Progenitor cell of endocrine pancreas (in vitro differentiated cells): ENCODE measurements at regions not wholly inside any gene's neighbourhood (a gene's known extent, or its start where the extent isn't known, plus 50 kb on each side); places are given as distances from the start of the nearest gene placed in this dataset.
"Not testable (repeated sequence)": the region's sequence is repeated elsewhere in the genome, so short reads cannot be mapped to it uniquely, and the experiment has no call there.

Experiments
- DNase-seq: peaks from one replicate; pipeline ENCODE4 v3.0.0; 2021; ENCODE audit warnings: low spot score; ENCODE audit not compliant: unreplicated experiment
- H3K27ac Mint-ChIP-seq: 2 replicates; pipeline ENCODE4 v1.8.0; 2021; ENCODE audit warnings: mild to moderate bottlenecking, moderate library complexity, mixed read lengths
- H3K27me3 Mint-ChIP-seq: 2 replicates; pipeline ENCODE4 v1.8.0; 2021; ENCODE audit warnings: mixed read lengths
- H3K36me3 Mint-ChIP-seq: 2 replicates; pipeline ENCODE4 v1.8.0; 2022; ENCODE audit warnings: mixed read lengths; ENCODE audit not compliant: insufficient read depth
- H3K4me1 Mint-ChIP-seq: 2 replicates; pipeline ENCODE4 v1.8.0; 2021; ENCODE audit warnings: low read depth, mixed read lengths
- H3K4me3 Mint-ChIP-seq: 2 replicates; pipeline ENCODE4 v1.8.0; 2021; ENCODE audit warnings: low read depth, mild to moderate bottlenecking, moderate library complexity, mixed read lengths
- H3K9me3 Mint-ChIP-seq: 2 replicates; pipeline ENCODE4 v1.8.0; 2021; ENCODE audit warnings: low read depth, mixed read lengths
- TF ChIP-seq, protein P1 (sequence below): fragments of 200-600 bp; sonication (generic); IDR thresholded peaks from one replicate; pipeline ENCODE4 v1.5.0; 2021; ENCODE audit warnings: antibody characterized with exemption, mild to moderate bottlenecking; ENCODE audit not compliant: unreplicated experiment

DNA sequence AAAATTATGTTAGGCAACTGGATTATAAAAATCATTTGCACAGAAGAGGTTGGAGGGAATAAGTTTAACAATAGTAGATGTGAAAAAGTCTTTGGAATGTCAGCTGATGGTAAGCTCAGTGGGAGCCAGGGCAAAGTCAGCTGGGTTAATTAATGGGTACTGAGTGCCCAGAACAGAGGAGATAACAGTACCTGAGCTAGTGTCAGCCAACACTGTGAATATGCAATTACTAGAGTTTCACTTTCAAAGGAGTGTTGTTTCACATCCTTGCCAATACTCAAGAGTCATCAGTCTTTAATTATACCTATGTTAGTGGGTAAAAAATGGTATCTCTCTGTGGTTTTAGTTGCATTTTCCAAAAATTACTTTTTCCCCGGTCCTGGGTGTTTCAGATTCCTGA, 135.1 kb downstream of the KIF4B start:
- TF ChIP-seq, protein P1, sequence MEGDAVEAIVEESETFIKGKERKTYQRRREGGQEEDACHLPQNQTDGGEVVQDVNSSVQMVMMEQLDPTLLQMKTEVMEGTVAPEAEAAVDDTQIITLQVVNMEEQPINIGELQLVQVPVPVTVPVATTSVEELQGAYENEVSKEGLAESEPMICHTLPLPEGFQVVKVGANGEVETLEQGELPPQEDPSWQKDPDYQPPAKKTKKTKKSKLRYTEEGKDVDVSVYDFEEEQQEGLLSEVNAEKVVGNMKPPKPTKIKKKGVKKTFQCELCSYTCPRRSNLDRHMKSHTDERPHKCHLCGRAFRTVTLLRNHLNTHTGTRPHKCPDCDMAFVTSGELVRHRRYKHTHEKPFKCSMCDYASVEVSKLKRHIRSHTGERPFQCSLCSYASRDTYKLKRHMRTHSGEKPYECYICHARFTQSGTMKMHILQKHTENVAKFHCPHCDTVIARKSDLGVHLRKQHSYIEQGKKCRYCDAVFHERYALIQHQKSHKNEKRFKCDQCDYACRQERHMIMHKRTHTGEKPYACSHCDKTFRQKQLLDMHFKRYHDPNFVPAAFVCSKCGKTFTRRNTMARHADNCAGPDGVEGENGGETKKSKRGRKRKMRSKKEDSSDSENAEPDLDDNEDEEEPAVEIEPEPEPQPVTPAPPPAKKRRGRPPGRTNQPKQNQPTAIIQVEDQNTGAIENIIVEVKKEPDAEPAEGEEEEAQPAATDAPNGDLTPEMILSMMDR = no peak
- H3K36me3 Mint-ChIP-seq = no peaks in the 10 kb centered on the region
- H3K27me3 Mint-ChIP-seq = no peaks in the 10 kb centered on the region
- H3K9me3 Mint-ChIP-seq = no peaks in the 10 kb centered on the region
- DNase-seq = no peak
- H3K4me1 Mint-ChIP-seq = peaks cover 1% of the 10 kb centered on the region
- H3K4me3 Mint-ChIP-seq = no peak overlapping the region
- no peak overlapping the region for H3K27ac Mint-ChIP-seq

DNA sequence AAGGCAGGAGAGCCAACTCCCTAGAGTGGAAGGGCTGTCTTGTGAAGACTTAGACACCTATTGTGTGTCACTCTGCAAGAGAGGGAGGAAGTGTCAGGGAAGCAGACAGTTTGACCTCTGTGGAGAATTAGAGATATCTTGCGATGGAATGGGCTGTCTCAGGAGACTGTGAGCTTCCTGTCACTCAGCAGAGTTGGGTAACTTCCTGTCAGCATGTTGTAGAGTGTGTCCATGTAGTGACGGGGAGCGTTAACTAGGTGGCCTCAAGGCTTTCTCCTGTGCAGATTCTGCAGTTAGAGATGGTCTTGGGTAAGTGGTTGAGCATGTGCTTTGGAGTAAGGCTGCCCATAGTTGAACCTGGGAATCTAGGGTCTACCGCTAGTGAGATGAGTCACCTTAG, 136.5 kb downstream of the KIF4B start:
- Mint-ChIP-seq H3K4me1 (peaks cover 1% of the 10 kb centered on the region), H3K27me3 (no peaks in the 10 kb centered on the region), H3K27ac (no peak overlapping the region), H3K4me3 (no peak overlapping the region), H3K36me3 (no peaks in the 10 kb centered on the region), H3K9me3 (no peaks in the 10 kb centered on the region)
- DNase-seq = no peak
- TF ChIP-seq, protein P1 = no peak

DNA sequence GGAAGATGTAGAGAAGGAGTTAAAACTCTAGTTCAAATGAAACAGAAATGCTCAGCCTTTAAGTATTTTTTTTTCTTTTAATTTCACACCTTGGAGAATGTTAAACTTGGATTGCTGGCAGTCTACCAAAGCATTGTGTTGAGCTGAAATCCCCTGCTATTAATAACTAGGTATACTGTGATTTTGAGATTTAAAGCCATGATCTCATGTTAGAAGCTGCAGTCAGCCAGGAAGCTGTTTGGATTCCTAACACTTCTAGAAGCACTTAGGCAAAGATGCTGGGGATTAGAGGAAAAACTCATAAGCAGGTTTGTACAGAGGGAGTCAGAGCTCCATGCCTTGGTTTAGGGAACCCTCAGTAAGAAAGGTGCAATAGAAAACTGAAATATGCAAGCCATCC, 141.4 kb downstream of the KIF4B start:
- no peak overlapping the region for H3K27ac Mint-ChIP-seq
- TF ChIP-seq, protein P1 = no peak
- no peak overlapping the region for H3K4me3 Mint-ChIP-seq
- no peaks in the 10 kb centered on the region for H3K4me1 Mint-ChIP-seq
- H3K36me3 Mint-ChIP-seq = no peaks in the 10 kb centered on the region
- DNase-seq = no peak
- H3K27me3 Mint-ChIP-seq = no peaks in the 10 kb centered on the region
- no peaks in the 10 kb centered on the region for H3K9me3 Mint-ChIP-seq

DNA sequence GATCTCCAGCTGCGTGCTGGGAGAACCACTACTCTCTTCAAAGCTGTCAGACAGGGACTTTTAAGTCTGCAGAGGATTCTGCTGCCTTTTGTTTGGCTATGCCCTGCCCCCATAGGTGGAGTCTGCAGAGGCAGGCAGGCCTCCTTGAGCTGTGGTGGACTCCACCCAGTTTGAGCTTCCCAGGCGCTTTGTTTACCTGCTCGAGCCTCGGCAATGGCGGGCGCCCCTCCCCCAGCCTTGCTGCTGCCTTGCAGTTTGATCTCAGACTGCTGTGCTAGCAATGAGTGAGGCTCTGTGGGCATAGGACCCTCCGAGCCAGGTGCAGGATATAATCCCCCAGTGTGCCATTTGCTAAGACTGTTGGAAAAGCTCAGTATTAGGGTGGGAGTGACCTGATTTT, 149.5 kb downstream of the KIF4B start:
- not testable (repeated sequence) for DNase-seq, H3K9me3 Mint-ChIP-seq, H3K36me3 Mint-ChIP-seq, H3K4me1 Mint-ChIP-seq, H3K27ac Mint-ChIP-seq, H3K27me3 Mint-ChIP-seq, H3K4me3 Mint-ChIP-seq

DNA sequence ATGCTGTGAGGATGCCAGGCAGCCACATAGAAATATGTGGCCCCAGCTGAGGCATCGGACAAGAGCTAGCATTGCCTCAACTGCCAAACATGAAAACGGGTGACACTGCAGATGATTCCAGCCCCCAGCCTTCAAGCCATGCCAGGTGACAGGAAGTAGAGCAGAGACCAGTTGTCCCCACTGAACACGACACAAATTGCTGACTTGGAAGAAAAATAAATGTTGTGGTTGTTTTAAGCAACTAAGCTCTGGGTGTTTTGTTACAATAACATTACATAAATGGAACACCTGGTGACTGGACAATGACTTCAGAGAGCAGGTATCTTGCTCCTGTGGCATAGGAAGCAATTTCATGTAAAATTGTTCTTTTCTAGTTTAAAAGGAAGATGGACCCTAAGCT, 154.2 kb downstream of the KIF4B start:
- Mint-ChIP-seq H3K36me3 (no peaks in the 10 kb centered on the region), H3K27me3 (no peaks in the 10 kb centered on the region), H3K27ac (no peak overlapping the region), H3K4me1 (no peaks in the 10 kb centered on the region), H3K4me3 (no peak overlapping the region), H3K9me3 (peaks cover 13% of the 10 kb centered on the region)
- no peak for DNase-seq
- TF ChIP-seq, protein P1 = no peak

DNA sequence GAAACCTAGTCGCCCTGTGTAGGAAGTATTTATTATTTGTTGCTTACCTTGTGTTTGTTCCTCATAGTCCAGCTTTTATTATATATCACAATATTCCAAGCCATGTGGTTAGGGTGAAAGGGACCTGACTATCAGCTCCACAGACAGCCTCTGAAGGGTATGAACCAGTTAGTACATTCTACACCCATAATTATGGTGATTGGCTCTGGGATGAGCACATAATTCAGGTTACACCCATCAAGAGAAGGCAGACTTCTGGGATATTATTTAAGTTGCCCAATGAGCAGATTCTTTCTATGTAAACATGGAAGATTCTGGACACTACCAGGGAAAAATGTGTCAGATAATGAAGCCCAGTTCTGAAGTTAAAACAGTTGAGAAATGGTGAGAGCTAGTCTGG, 168.0 kb downstream of the KIF4B start:
- H3K27me3 Mint-ChIP-seq = peaks cover 3% of the 10 kb centered on the region
- peaks cover 2% of the 10 kb centered on the region for H3K9me3 Mint-ChIP-seq
- TF ChIP-seq, protein P1 = no peak
- DNase-seq = no peak
- H3K36me3 Mint-ChIP-seq = no peaks in the 10 kb centered on the region
- H3K27ac Mint-ChIP-seq = no peak overlapping the region
- H3K4me3 Mint-ChIP-seq = no peak overlapping the region
- no peaks in the 10 kb centered on the region for H3K4me1 Mint-ChIP-seq
